Stimulated activated naive CD8-positive, alpha-beta T cell treated with anti-CD3 and anti-CD28 coated beads, Interleukin-15, Interleukin-2, amounts not matched to agents 100 ng/mL and 50 ng/mL, for 24 hours (primary cell): ENCODE measurements at regions not wholly inside any gene's neighbourhood (a gene's known extent, or its start where the extent isn't known, plus 50 kb on each side); places are given as distances from the start of the nearest gene placed in this dataset.
"Not testable (repeated sequence)": the region's sequence is repeated elsewhere in the genome, so short reads cannot be mapped to it uniquely, and the experiment has no call there.

Experiments used
- H3K27ac Mint-ChIP-seq: one replicate; pipeline ENCODE4 v1.8.0; 2021; ENCODE audit warnings: mild to moderate bottlenecking, mixed read lengths
- H3K27me3 Mint-ChIP-seq: one replicate; pipeline ENCODE4 v1.8.0; 2021; ENCODE audit warnings: mixed read lengths
- H3K36me3 Mint-ChIP-seq: one replicate; pipeline ENCODE4 v1.8.0; 2021; ENCODE audit warnings: low read depth, mixed read lengths
- H3K4me1 Mint-ChIP-seq: one replicate; pipeline ENCODE4 v1.8.0; 2021; ENCODE audit warnings: low read depth, mixed read lengths
- H3K4me3 Mint-ChIP-seq: one replicate; pipeline ENCODE4 v1.8.0; 2021; ENCODE audit warnings: mild to moderate bottlenecking, mixed read lengths
- H3K9me3 Mint-ChIP-seq: one replicate; pipeline ENCODE4 v1.8.0; 2021; ENCODE audit warnings: mixed read lengths

- H3K4me1 Mint-ChIP-seq, result no peaks in the 10 kb centered on the region
These were observed 538.2 kb upstream of the CDH5 start for GRCh38 chr16:65828296-65828695.

DNA sequence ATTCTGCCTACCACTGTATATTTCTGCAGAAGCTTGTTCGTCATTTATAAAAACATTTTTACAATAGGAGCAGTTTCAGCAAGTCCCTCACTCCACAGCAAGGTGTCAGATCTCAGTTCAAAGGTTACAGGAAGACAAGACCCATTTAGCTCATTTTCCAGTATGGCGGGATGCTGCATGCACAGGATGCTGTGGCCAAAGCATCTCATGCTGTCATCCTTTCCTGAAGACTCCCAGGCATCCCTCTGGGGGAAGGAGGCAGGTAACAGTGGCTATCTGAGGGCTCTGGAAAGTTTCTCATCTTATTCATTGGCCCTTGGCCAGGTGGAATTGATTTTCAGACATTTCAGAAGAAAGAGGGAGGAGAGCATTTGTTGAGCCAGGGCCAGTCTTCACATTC lies 539.3 kb upstream of the CDH5 start:
- H3K36me3 Mint-ChIP-seq, result no peaks in the 10 kb centered on the region
- H3K9me3 Mint-ChIP-seq, result no peaks in the 10 kb centered on the region
- peaks cover 4% of the 10 kb centered on the region for H3K27me3 Mint-ChIP-seq
- no peak overlapping the region for H3K27ac Mint-ChIP-seq
- no peak overlapping the region for H3K4me3 Mint-ChIP-seq
- no peaks in the 10 kb centered on the region for H3K4me1 Mint-ChIP-seq

More at GRCh38 chr16:65828296-65828695, 538.2 kb upstream of the CDH5 start:
- H3K4me3 Mint-ChIP-seq, result no peak overlapping the region
- H3K27ac Mint-ChIP-seq, result no peak overlapping the region
- H3K9me3 Mint-ChIP-seq, result no peaks in the 10 kb centered on the region
- no peaks in the 10 kb centered on the region for H3K36me3 Mint-ChIP-seq
- H3K27me3 Mint-ChIP-seq, result peaks cover 4% of the 10 kb centered on the region

DNA sequence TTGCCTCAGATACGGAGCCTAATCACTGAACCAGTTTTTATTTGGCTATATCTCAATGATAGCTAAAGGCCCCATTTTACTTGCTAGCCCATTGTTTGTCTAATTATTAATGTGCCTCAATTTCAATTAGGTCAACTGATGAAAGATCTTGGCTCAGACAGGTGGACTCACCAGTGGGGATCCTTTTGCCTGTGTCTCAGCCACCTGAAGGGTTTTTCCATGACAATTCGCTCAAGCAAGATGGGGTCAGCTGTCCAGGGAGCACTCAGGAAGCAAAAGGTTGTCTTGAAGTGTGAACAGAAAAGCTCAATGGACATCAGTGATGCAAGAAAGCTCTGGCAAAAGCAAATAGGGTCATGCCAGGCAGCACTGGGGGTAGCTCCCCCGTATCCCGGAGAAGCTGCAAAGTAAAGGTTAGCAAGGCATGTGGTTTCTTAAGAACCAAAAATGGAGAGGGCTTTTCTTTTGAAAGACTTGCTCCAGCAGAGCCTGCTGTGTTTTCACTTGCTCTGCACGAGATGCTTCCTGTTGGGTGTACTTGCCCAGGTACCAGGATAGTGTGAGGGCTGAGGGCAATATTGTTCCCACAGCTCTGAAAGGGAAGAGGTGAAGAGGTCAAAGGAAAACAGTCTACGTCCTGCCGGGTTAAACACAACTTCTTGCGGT lies 541.2 kb upstream of the CDH5 start:
- no peak overlapping the region for H3K27ac Mint-ChIP-seq
- H3K4me3 Mint-ChIP-seq, result no peak overlapping the region
- H3K27me3 Mint-ChIP-seq, result peaks cover 4% of the 10 kb centered on the region
- H3K4me1 Mint-ChIP-seq, result no peaks in the 10 kb centered on the region
- H3K36me3 Mint-ChIP-seq, result no peaks in the 10 kb centered on the region
- H3K9me3 Mint-ChIP-seq, result no peaks in the 10 kb centered on the region

DNA sequence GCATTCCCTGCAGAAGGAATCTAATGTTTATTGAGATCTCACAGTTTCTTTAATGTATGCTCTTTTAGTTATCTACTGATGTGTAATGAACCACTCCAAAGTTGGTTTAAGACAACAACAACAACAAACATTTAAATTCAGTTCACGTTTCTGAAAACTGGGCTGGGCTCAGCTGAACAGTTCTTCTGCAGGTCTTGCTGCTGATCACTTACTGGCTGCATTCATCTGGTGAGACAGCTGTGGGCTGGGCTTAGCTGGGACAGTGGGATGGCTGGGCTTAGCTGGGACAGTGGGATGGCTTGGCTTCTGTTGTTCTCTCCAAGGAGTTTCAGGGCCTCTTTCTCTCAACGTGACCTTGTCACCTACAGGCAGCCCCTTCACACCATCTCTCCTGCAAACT lies 544.3 kb upstream of the CDH5 start:
- H3K9me3 Mint-ChIP-seq, result no peaks in the 10 kb centered on the region

DNA sequence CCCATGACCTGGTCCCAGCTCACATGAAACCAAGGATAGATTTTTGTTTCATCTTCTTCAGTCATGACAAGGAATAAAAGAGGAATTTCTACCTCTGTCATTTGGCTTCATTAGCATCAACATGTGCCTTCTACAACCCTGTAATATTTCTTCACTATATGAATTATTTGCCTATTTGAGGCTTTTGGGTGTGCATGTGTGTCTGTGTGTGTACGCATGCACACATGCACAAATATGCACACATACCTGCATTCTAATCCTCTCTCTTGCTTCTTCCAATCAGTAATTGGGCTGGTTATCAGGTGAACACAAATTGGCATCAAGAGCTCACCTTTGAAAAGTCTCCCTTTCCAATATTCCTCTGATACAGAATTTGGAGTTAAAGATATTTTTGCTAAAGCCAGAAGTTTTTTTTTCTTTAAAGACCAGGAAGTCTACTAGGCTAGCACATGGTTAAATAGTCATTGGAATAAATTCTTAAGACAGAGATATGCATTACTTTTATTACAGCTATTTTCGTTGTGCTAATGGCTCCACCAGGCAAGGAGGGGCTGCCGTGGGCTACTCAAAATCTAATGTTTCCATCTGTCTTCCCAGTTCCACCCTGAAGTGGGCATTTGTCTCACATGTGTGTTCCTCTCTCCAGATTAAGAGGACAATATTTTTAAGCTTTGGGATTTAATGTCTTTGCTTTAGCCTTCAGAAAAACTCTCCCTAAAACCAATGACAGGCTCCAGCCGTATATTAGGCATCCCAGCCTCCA lies 547.2 kb upstream of the CDH5 start:
- Mint-ChIP-seq H3K4me3 (no peak overlapping the region), H3K27ac (no peak overlapping the region), H3K4me1 (no peaks in the 10 kb centered on the region), H3K27me3 (no peaks in the 10 kb centered on the region), H3K9me3 (no peaks in the 10 kb centered on the region), H3K36me3 (no peaks in the 10 kb centered on the region)

More for the DNA sequence above, 544.3 kb upstream of the CDH5 start:
- Mint-ChIP-seq H3K27ac (no peak overlapping the region), H3K27me3 (no peaks in the 10 kb centered on the region), H3K36me3 (no peaks in the 10 kb centered on the region), H3K4me3 (no peak overlapping the region), H3K4me1 (no peaks in the 10 kb centered on the region)

GRCh38 chr16:65817799-65818198 lies 548.7 kb upstream of the CDH5 start:
- Mint-ChIP-seq H3K9me3 (no peaks in the 10 kb centered on the region), H3K27ac (no peak overlapping the region), H3K27me3 (no peaks in the 10 kb centered on the region), H3K4me1 (no peaks in the 10 kb centered on the region), H3K4me3 (no peak overlapping the region), H3K36me3 (no peaks in the 10 kb centered on the region)

GRCh38 chr16:65817066-65817465 lies 549.4 kb upstream of the CDH5 start:
- Mint-ChIP-seq H3K9me3 (no peaks in the 10 kb centered on the region), H3K4me3 (no peak overlapping the region), H3K27me3 (no peaks in the 10 kb centered on the region), H3K36me3 (no peaks in the 10 kb centered on the region), H3K27ac (no peak overlapping the region), H3K4me1 (no peaks in the 10 kb centered on the region)

DNA sequence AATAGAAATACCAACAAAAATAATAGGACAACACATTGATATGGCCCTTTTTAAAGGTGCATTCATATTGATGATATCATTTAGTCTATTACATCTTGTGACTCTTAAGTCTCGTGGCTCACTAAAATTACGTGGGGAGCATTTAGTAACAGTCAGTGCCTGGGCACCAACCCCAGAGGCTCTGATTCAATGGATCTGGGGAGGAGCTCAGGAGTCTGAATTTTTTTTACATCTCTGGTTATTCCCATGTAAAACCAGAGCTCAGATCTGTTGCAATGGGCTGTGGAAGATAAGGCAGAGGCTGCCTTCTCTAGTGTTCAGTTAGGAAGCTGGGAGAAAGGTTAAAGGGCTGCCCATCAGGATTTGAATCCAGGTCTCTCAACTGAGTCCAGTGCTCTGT lies 549.9 kb upstream of the CDH5 start:
- Mint-ChIP-seq H3K27me3 (no peaks in the 10 kb centered on the region), H3K27ac (no peak overlapping the region), H3K36me3 (no peaks in the 10 kb centered on the region), H3K4me1 (no peaks in the 10 kb centered on the region), H3K4me3 (no peak overlapping the region), H3K9me3 (no peaks in the 10 kb centered on the region)

GRCh38 chr16:65815707-65816106 lies 550.8 kb upstream of the CDH5 start:
- no peaks in the 10 kb centered on the region for H3K9me3 Mint-ChIP-seq
- no peak overlapping the region for H3K4me3 Mint-ChIP-seq
- no peaks in the 10 kb centered on the region for H3K27me3 Mint-ChIP-seq
- H3K27ac Mint-ChIP-seq, result no peak overlapping the region
- no peaks in the 10 kb centered on the region for H3K36me3 Mint-ChIP-seq
- no peaks in the 10 kb centered on the region for H3K4me1 Mint-ChIP-seq

- H3K27ac Mint-ChIP-seq, H3K9me3 Mint-ChIP-seq, H3K4me1 Mint-ChIP-seq: not testable (repeated sequence)
These were observed 552.6 kb upstream of the CDH5 start for GRCh38 chr16:65813879-65814278.

DNA sequence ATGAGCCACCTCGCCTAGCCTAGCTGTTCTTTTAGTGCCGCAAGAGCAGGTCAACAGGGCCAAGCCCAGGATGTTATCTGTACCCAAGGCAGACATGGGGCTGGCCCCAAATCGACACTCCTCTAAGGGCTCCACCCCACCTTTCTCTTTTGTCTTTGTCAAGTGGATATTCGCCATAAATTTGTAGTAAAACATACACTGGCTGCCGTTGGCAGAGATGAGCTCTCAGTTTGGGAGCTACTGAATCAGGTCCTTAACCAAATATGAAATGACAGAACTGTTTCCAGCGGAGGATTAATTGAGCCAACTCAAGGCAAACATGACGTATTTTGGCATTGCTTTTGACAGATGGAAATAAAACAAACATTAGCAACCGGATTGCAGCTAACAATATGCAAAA lies 556.9 kb upstream of the CDH5 start:
- Mint-ChIP-seq H3K4me1 (no peaks in the 10 kb centered on the region), H3K36me3 (no peaks in the 10 kb centered on the region), H3K4me3 (no peak overlapping the region), H3K27me3 (peaks cover 9% of the 10 kb centered on the region), H3K27ac (no peak overlapping the region), H3K9me3 (no peaks in the 10 kb centered on the region)

More at GRCh38 chr16:65813879-65814278, 552.6 kb upstream of the CDH5 start:
- not testable (repeated sequence) for H3K4me3 Mint-ChIP-seq, H3K27me3 Mint-ChIP-seq, H3K36me3 Mint-ChIP-seq

DNA sequence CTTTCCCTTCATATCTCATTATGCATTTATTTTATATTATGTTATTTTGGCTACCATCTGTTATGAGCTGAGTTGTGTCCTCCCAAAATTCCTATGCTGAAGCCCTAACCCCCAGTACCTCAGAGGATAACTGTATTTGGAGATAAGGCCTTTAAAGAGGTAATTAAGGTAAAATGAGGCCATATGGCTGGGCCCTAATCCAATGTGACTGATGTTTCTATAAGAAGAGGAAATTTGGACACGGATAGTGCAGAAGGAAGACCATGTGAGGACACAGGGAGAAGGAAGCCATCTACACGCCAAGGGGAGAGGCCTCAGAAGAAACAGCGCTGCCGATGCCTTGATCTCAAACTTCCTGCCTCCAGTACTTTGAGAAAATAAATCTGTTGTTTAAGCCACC lies 557.7 kb upstream of the CDH5 start:
- Mint-ChIP-seq H3K9me3 (no peaks in the 10 kb centered on the region), H3K4me1 (no peaks in the 10 kb centered on the region), H3K27me3 (peaks cover 9% of the 10 kb centered on the region), H3K27ac (no peak overlapping the region), H3K4me3 (no peak overlapping the region), H3K36me3 (no peaks in the 10 kb centered on the region)

GRCh38 chr16:65807858-65808257 lies 558.6 kb upstream of the CDH5 start:
- peaks cover 9% of the 10 kb centered on the region for H3K27me3 Mint-ChIP-seq
- no peak overlapping the region for H3K27ac Mint-ChIP-seq
- H3K4me1 Mint-ChIP-seq, result no peaks in the 10 kb centered on the region
- H3K4me3 Mint-ChIP-seq, result no peak overlapping the region
- no peaks in the 10 kb centered on the region for H3K36me3 Mint-ChIP-seq
- H3K9me3 Mint-ChIP-seq, result no peaks in the 10 kb centered on the region

DNA sequence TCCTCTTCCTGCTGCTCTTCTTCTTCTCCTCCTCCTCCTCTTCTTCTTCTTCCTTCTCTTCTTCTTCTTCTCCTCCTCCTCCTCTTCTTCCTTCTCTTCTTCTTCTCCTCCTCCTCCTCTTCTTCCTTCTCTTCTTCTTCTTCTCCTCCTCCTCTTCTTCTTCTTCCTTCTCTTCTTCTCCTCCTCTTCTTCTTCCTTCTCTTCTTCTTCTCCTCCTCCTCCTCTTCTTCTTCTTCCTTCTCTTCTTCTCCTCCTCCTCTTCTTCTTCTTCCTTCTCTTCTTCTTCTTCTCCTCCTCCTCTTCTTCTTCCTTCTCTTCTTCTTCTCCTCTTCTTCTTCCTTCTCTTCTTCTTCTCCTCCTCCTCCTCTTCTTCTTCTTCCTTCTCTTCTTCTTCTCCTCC lies 560.8 kb upstream of the CDH5 start:
- not testable (repeated sequence) for H3K4me1 Mint-ChIP-seq, H3K36me3 Mint-ChIP-seq

GRCh38 chr16:65796481-65796880 lies 570.0 kb upstream of the CDH5 start:
- no peak overlapping the region for H3K27ac Mint-ChIP-seq
- peaks cover 4% of the 10 kb centered on the region for H3K9me3 Mint-ChIP-seq
- H3K36me3 Mint-ChIP-seq, result no peaks in the 10 kb centered on the region
- no peaks in the 10 kb centered on the region for H3K27me3 Mint-ChIP-seq
- H3K4me1 Mint-ChIP-seq, result no peaks in the 10 kb centered on the region
- no peak overlapping the region for H3K4me3 Mint-ChIP-seq

More for the DNA sequence above, 560.8 kb upstream of the CDH5 start:
- H3K27ac Mint-ChIP-seq, H3K27me3 Mint-ChIP-seq, H3K4me3 Mint-ChIP-seq, H3K9me3 Mint-ChIP-seq: not testable (repeated sequence)

DNA sequence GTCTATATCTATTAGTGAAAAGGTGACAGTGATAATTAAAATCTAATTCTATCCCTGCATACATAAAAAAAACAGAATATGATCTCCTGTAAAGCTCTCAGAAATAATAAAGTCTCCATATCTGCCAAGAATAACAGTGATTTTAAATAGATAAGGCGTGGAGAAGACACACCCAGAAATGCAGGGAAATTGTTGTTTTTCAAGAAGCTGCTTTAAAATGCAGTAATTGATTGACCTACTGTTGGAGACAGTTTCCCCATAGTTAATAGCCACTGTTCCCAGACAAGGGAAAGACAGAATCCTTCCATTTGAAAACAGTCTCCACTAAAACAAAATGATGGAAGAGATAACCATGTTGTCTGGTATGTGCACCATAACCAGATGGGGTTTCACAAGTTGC lies 571.5 kb upstream of the CDH5 start:
- Mint-ChIP-seq H3K9me3 (peaks cover 4% of the 10 kb centered on the region), H3K4me1 (no peaks in the 10 kb centered on the region), H3K4me3 (no peak overlapping the region), H3K36me3 (no peaks in the 10 kb centered on the region), H3K27ac (no peak overlapping the region), H3K27me3 (no peaks in the 10 kb centered on the region)
